ENCODE measurements at regions not wholly inside any gene's neighbourhood (a gene's known extent, or its start where the extent isn't known, plus 50 kb on each side); places are given as distances from the start of the nearest gene placed in this dataset.
A peak's percentile ranks its signal among the peaks of the same experiment; 100 is the strongest.

DNA sequence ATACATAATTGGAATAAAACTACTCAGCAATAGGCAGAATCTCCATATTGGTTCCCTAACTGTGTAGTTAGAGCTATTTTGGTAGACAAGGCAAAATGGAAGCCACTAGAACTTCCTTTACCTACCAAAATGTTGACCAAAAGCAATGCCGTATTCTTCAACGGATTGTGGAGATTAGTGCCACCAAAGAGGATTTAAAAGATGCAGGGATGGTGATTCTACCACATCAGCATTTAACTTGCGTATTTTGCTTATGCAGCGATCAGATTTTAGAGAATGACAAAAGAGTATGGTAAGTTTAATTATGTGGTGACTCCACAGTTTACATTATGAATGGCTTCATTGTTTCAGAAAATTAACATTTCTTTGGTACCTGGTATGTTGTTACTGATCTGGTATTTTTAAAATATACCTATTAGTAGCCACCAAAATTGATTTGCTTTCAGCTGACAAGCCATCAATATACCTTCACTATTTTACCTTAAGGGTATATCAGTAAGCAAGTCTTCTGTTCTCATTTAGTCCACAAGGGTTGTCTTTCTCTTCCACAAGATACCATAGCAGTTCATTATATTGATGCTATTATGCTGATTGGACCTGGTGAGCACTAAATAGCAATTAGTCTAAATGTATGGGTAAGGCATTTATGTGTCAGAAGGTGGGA, 1910.7 kb upstream of the PRR20A start:
- DNase-seq (ENCODE audit: low read depth): no peak
- TF ChIP-seq CTCF (IDR thresholded peaks at IDR 0.05; ENCODE audit: low read depth, low read length, missing control alignments): no peak
- no peak overlapping the region for H3K4me3 ChIP-seq (ENCODE audit: low read depth, low read length)
- in situ Hi-C loops (cut with HindIII; ENCODE audit: low sequenced_read_pairs): no loop called here

DNA sequence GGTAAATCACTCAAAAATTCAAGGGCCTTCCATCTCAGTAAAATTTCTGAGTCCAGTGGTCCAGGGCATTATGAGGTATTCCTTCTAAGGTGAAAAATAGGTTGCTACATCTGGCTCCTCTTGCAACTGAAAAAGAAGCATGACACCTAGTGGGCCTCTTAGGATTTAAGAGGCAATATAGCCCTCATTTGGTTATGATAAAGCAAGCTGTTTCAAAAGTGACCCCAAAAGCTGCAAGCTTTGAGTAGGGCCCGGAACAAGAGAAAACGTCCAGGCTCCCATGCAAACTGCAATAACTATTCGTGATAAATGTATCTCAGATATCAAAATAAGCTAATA, 1910.2 kb upstream of the PRR20A start:
- no peak overlapping the region for H3K4me3 ChIP-seq (ENCODE audit: low read depth, low read length)
- in situ Hi-C loops (cut with HindIII; ENCODE audit: low sequenced_read_pairs): no loop called here
- no peak for DNase-seq (ENCODE audit: low read depth)
- TF ChIP-seq CTCF (IDR thresholded peaks at IDR 0.05; ENCODE audit: low read depth, low read length, missing control alignments): no peak

DNA sequence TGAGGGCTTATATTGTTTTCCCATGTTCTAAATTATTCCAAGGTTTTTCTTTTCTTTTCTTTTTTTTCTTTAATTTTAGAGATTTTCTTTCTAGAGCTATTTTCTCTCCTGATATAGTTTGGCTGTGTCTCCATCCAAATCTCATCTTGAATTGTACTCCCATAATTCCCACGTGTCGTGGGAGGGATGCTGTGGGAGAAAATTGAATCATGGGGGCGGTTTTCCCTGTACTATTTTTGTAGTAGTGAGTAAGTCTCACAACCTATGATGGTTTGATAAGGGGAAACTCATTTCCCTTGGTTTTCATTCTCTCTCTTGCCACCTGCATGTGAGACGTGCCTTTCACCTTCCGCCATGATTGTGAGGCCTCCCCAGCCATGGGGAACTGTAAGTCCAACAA, 1906.4 kb upstream of the PRR20A start:
- in situ Hi-C loops (cut with HindIII; ENCODE audit: low sequenced_read_pairs): no loop called here
- no peak for DNase-seq (ENCODE audit: low read depth)
- no peak overlapping the region for H3K4me3 ChIP-seq (ENCODE audit: low read depth, low read length)
- TF ChIP-seq CTCF (IDR thresholded peaks at IDR 0.05; ENCODE audit: low read depth, low read length, missing control alignments): no peak

GRCh38 chr13:55245005-55245644, 1895.6 kb upstream of the PRR20A start:
- DNase-seq (ENCODE audit: low read depth): no peak
- no peak overlapping the region for H3K4me3 ChIP-seq (ENCODE audit: low read depth, low read length)
- TF ChIP-seq CTCF (IDR thresholded peaks at IDR 0.05; ENCODE audit: low read depth, low read length, missing control alignments): peak; percentile 42
- in situ Hi-C loops (cut with HindIII; ENCODE audit: low sequenced_read_pairs): no loop called here

DNA sequence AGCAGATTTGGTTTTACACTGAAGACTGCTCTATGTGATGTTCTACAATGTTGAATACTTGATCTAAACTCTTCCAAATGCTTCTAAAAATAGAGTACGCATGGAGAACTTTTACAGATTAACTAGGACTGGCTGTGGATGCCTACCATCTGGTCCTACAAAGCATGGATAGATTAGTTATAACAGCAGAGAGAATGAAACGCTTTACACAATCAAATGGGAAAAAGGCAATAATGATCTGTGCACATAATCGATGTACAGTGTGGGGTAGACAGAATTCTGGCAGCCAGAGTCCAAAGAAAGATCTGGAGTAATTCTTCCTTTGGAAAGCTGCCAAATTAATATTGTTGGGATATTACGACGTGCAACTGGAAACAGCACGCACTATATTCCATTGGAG, 1885.5 kb upstream of the PRR20A start:
- TF ChIP-seq CTCF (IDR thresholded peaks at IDR 0.05; ENCODE audit: low read depth, low read length, missing control alignments): no peak
- H3K4me3 ChIP-seq (ENCODE audit: low read depth, low read length): no peak overlapping the region
- DNase-seq (ENCODE audit: low read depth): no peak
- in situ Hi-C loops (cut with HindIII; ENCODE audit: low sequenced_read_pairs): no loop called here

GRCh38 chr13:55263045-55263444, 1877.7 kb upstream of the PRR20A start:
- H3K4me3 ChIP-seq (ENCODE audit: low read depth, low read length): no peak overlapping the region
- no peak for TF ChIP-seq CTCF (IDR thresholded peaks at IDR 0.05; ENCODE audit: low read depth, low read length, missing control alignments)
- in situ Hi-C loops (cut with HindIII; ENCODE audit: low sequenced_read_pairs): no loop called here
- DNase-seq (ENCODE audit: low read depth): no peak
